ENCODE measurements at regions not wholly inside any gene's neighbourhood (a gene's known extent, or its start where the extent isn't known, plus 50 kb on each side); places are given as distances from the start of the nearest gene placed in this dataset.

DNA sequence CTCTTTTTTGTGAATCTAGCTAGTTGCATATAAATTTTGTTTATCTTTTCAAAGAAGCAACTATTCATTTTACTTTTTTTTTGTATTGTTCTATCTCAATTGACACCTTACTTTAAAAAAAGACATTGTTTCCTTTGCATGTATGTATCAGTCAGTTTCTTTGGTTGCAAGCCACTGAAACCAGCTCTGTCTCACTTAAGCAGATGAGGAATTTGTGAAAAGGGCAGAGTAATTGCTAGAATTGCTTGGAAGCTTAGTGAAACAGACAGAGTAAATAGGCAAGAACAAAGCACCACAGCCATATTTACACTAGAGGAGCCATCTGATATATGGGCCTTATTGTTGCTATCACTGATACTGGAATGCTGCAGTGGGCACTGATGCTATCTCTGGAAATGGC, 231.4 kb upstream of the KLF8 start (continued):
- TF ChIP-seq, protein P1, sequence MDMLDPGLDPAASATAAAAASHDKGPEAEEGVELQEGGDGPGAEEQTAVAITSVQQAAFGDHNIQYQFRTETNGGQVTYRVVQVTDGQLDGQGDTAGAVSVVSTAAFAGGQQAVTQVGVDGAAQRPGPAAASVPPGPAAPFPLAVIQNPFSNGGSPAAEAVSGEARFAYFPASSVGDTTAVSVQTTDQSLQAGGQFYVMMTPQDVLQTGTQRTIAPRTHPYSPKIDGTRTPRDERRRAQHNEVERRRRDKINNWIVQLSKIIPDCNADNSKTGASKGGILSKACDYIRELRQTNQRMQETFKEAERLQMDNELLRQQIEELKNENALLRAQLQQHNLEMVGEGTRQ (IDR thresholded peaks at IDR 0.05; ENCODE audit: borderline replicate concordance, low read depth, low read length) = no peak
- TF ChIP-seq ATF3 (IDR thresholded peaks at IDR 0.05; ENCODE audit: borderline replicate concordance, extremely low read depth, low read depth, low read length) (no peak), RB1 (IDR thresholded peaks at IDR 0.05; ENCODE audit: borderline replicate concordance) (no peak), SMARCA5 (IDR thresholded peaks at IDR 0.05) (no peak), EZH2 (IDR thresholded peaks at IDR 0.05; ENCODE audit: borderline replicate concordance, control insufficient read depth, low read depth, low read length) (no peak)
- TF ChIP-seq, protein P2, sequence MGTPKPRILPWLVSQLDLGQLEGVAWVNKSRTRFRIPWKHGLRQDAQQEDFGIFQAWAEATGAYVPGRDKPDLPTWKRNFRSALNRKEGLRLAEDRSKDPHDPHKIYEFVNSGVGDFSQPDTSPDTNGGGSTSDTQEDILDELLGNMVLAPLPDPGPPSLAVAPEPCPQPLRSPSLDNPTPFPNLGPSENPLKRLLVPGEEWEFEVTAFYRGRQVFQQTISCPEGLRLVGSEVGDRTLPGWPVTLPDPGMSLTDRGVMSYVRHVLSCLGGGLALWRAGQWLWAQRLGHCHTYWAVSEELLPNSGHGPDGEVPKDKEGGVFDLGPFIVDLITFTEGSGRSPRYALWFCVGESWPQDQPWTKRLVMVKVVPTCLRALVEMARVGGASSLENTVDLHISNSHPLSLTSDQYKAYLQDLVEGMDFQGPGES (IDR thresholded peaks at IDR 0.05) = no peak

- BruUV-seq (replicated peaks) = no TSS peak
- Histone ChIP-seq H3K27me3 (replicated peaks in 1 of 2; ENCODE audit: control insufficient read depth in 2 of 2, insufficient read depth in 2 of 2, low read length in 1 of 2) (no peaks in the 10 kb centered on the region), H3K79me2 (ENCODE audit: control insufficient read depth, insufficient read depth, low read length) (no peaks in the 10 kb centered on the region), H3K4me2 (ENCODE audit: control insufficient read depth, insufficient read depth) (no peak overlapping the region), H3K4me3 (no peak overlapping the region), H4K20me1 (ENCODE audit: control insufficient read depth, insufficient read depth) (no peaks in the 10 kb centered on the region), H3K27ac (ENCODE audit: control insufficient read depth, insufficient read depth) (no peak overlapping the region), H3K36me3 (ENCODE audit: control insufficient read depth in 2 of 2, insufficient read depth in 2 of 2, low read length in 1 of 2) (no peaks in the 10 kb centered on the region), H2AFZ (ENCODE audit: control insufficient read depth, low read depth, low read length) (no peak overlapping the region), H3K9me3 (replicated peaks; ENCODE audit: control insufficient read depth, insufficient read depth, low read length) (no peaks in the 10 kb centered on the region; the same call in 2 of the 3 replicates), H3K9ac (ENCODE audit: control insufficient read depth, insufficient read depth, low read length) (no peak overlapping the region), H3K4me1 (ENCODE audit: control insufficient read depth, insufficient read depth, low read length) (no peaks in the 10 kb centered on the region)
- ATAC-seq = no peak
- WGBS (ENCODE audit: insufficient coverage, insufficient replicate concordance, low lambda C conversion rate, missing lambda C conversion rate) = 78% methylated on average over 11 of the region's 11 CpGs
- in situ Hi-C loops (cut with MboI) (no loop called here), intact Hi-C loops (cut with micrococcal nuclease; ENCODE audit: unreplicated experiment) (no loop called here)
- ChIA-PET SMC1A (ENCODE audit: uncharacterized antibody, unreplicated experiment) (interaction anchor here (1.5 kb wide), 1 partner anchor 223 kb away, joined by 4 read pairs; no protein-coding TSS in a partner anchor), CTCF (interaction anchor here (0.6 kb wide), 1 partner anchor 599 kb away, joined by 3 read pairs; no protein-coding TSS in a partner anchor), POLR2A (no interaction called here), RAD21 (ENCODE audit: unreplicated experiment) (no interaction called here)
- FAIRE-seq = no peak
- DNase-seq (ENCODE audit: low read depth, low spot score) = no peak
- TF ChIP-seq NRF1 (conservative IDR thresholded peaks at IDR 0.05; ENCODE audit: low read depth, low read length) = no peak
- TF ChIP-seq FOS (IDR thresholded peaks at IDR 0.05; ENCODE audit: borderline replicate concordance, extremely low read depth, insufficient read length) = no peak
- TF ChIP-seq BRCA1 (IDR thresholded peaks at IDR 0.05; ENCODE audit: low read depth, low read length) = no peak
- TF ChIP-seq ZNF217 (IDR thresholded peaks at IDR 0.05) = no peak
- TF ChIP-seq ZNF274 (IDR thresholded peaks at IDR 0.05; ENCODE audit: insufficient read depth, insufficient read length) = no peak
- TF ChIP-seq CHD4 (IDR thresholded peaks at IDR 0.05) = no peak
- TF ChIP-seq NFYA (IDR thresholded peaks at IDR 0.05; ENCODE audit: borderline replicate concordance, low read depth, low read length) = no peak
- TF ChIP-seq ATF3 (IDR thresholded peaks at IDR 0.05; ENCODE audit: borderline replicate concordance, extremely low read depth, low read depth, low read length) = no peak
- TF ChIP-seq YBX1 (IDR thresholded peaks at IDR 0.05) = no peak
Measured at GRCh38 chrX:56025872-56026571, 206.1 kb upstream of the KLF8 start.

Data from GM12878 (cell line).